ENCODE measurements at regions not wholly inside any gene's neighbourhood (a gene's known extent, or its start where the extent isn't known, plus 50 kb on each side); places are given as distances from the start of the nearest gene placed in this dataset.

GRCh38 chr10:118394301-118395200 is 52.4 kb upstream of the FAM204A start:
- 22% methylated on average over 8 of the region's 8 CpGs for WGBS (ENCODE audit: insufficient coverage, low coverage, low lambda C conversion rate, missing lambda C conversion rate)

GRCh38 chr10:118392761-118393160 is 50.6 kb upstream of the FAM204A start:
- Histone ChIP-seq H3K4me3 (no peak overlapping the region), H3K4me1 (no peaks in the 10 kb centered on the region), H3K27me3 (peaks cover 0 to 4% of the 10 kb centered on the region in 2 donors), H3K36me3 (no peaks in the 10 kb centered on the region), H3K9me3 (no peaks in the 10 kb centered on the region), H3K27ac (no peak overlapping the region)
- 64% methylated on average over 5 of the region's 5 CpGs for WGBS (ENCODE audit: insufficient coverage, low coverage, low lambda C conversion rate, missing lambda C conversion rate)
- DNase-seq (no peak), ATAC-seq (no peak)
- intact Hi-C loops (cut with DNase I), result no loop called here
- no peak for TF ChIP-seq POLR2A (IDR thresholded peaks at IDR 0.05)
- no peak for TF ChIP-seq CTCF (IDR thresholded peaks at IDR 0.05)

More at GRCh38 chr10:118394301-118395200, 52.4 kb upstream of the FAM204A start:
- Histone ChIP-seq H3K9me3 (no peaks in the 10 kb centered on the region), H3K4me1 (no peaks in the 10 kb centered on the region), H3K36me3 (no peaks in the 10 kb centered on the region), H3K4me3 (no peak overlapping the region), H3K27me3 (peaks cover 0 to 3% of the 10 kb centered on the region in 2 donors), H3K27ac (no peak overlapping the region)
- intact Hi-C loops (cut with DNase I), result no loop called here
- ATAC-seq (no peak), DNase-seq (no peak)
- no peak for TF ChIP-seq POLR2A (IDR thresholded peaks at IDR 0.05)
- no peak for TF ChIP-seq CTCF (IDR thresholded peaks at IDR 0.05)
